Activated T-helper 1 cell treated with anti-CD3 and anti-CD28 coated beads, Interleukin-12 subunit alpha, Interleukin-12 subunit beta, Interleukin-2, Interleukin-4 antibody, amounts not matched to agents 30 ng/mL and 10 ng/mL and 1 ng/mL, durations not matched to agents 14 hours and 24 hours and 36 hours (primary cell): ENCODE measurements at regions not wholly inside any gene's neighbourhood (a gene's known extent, or its start where the extent isn't known, plus 50 kb on each side); places are given as distances from the start of the nearest gene placed in this dataset.

Experiments
- DNase-seq: peaks from one replicate; pipeline ENCODE4 v3.0.0; 2021; ENCODE audit warnings: low spot score
- H3K27ac Mint-ChIP-seq: one replicate; pipeline ENCODE4 v1.8.0; 2021; ENCODE audit warnings: mild to moderate bottlenecking, mixed read lengths
- H3K27me3 Mint-ChIP-seq: one replicate; pipeline ENCODE4 v1.8.0; 2022; ENCODE audit warnings: mild to moderate bottlenecking, moderate library complexity, mixed read lengths; ENCODE audit not compliant: insufficient read depth
- H3K36me3 Mint-ChIP-seq: one replicate; pipeline ENCODE4 v1.8.0; 2021; ENCODE audit warnings: low read depth, mixed read lengths
- H3K4me1 Mint-ChIP-seq: one replicate; pipeline ENCODE4 v1.8.0; 2021; ENCODE audit warnings: low read depth, mixed read lengths
- H3K4me3 Mint-ChIP-seq: one replicate; pipeline ENCODE4 v1.8.0; 2021; ENCODE audit warnings: mild to moderate bottlenecking, moderate library complexity, mixed read lengths
- H3K9me3 Mint-ChIP-seq: one replicate; pipeline ENCODE4 v1.8.0; 2021; ENCODE audit warnings: mixed read lengths
- intact Hi-C: fragments of 100-400 bp; cut with micrococcal nuclease; formaldehyde crosslinking; loops from one replicate; pipeline ENCODE4 v1.15.1; 2024

GRCh38 chr4:123838474-123838873 is 441.9 kb downstream of the SPRY1 start:
- H3K4me3 Mint-ChIP-seq, result no peak overlapping the region
- no peaks in the 10 kb centered on the region for H3K4me1 Mint-ChIP-seq

DNA sequence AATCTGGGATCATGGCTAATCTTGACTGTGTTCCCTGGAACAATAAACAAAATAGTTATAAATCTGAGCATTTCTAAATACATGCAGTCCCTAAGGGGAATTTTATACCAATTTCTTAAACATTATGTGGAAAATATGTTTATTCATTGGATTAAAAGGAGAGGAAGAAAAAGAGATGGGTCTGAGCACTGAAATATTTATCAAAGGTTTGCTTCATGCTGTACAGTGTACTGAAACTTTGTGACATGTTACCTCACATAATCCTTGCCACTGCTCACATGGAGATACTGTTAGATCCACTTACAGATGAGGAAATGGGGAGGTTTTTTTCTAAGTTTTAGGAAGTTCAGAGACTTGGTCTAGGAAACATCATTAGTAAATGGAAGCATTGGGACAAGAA is 443.6 kb downstream of the SPRY1 start:
- H3K36me3 Mint-ChIP-seq, result no peaks in the 10 kb centered on the region
- no peak for DNase-seq
- no peaks in the 10 kb centered on the region for H3K4me1 Mint-ChIP-seq
- intact Hi-C loops, result no loop called here
- no peaks in the 10 kb centered on the region for H3K9me3 Mint-ChIP-seq
- no peak overlapping the region for H3K4me3 Mint-ChIP-seq
- H3K27ac Mint-ChIP-seq, result no peak overlapping the region
- H3K27me3 Mint-ChIP-seq, result no peaks in the 10 kb centered on the region

More at GRCh38 chr4:123838474-123838873, 441.9 kb downstream of the SPRY1 start:
- DNase-seq, result no peak
- H3K27me3 Mint-ChIP-seq, result no peaks in the 10 kb centered on the region
- intact Hi-C loops, result no loop called here
- no peaks in the 10 kb centered on the region for H3K9me3 Mint-ChIP-seq
- H3K36me3 Mint-ChIP-seq, result no peaks in the 10 kb centered on the region
- H3K27ac Mint-ChIP-seq, result no peak overlapping the region

- Mint-ChIP-seq H3K27ac (no peak overlapping the region), H3K4me1 (no peaks in the 10 kb centered on the region), H3K4me3 (no peak overlapping the region), H3K27me3 (no peaks in the 10 kb centered on the region), H3K36me3 (no peaks in the 10 kb centered on the region), H3K9me3 (no peaks in the 10 kb centered on the region)
- intact Hi-C loops, result no loop called here
- DNase-seq, result no peak
These were observed 445.0 kb downstream of the SPRY1 start for GRCh38 chr4:123841447-123842121.

- H3K27ac Mint-ChIP-seq, result no peak overlapping the region
- H3K36me3 Mint-ChIP-seq, result no peaks in the 10 kb centered on the region
- no peaks in the 10 kb centered on the region for H3K27me3 Mint-ChIP-seq
- no peaks in the 10 kb centered on the region for H3K4me1 Mint-ChIP-seq
- H3K4me3 Mint-ChIP-seq, result no peak overlapping the region
- intact Hi-C loops, result no loop called here
- DNase-seq, result no peak
- H3K9me3 Mint-ChIP-seq, result no peaks in the 10 kb centered on the region
These were observed 446.5 kb downstream of the SPRY1 start for GRCh38 chr4:123843137-123843536.

DNA sequence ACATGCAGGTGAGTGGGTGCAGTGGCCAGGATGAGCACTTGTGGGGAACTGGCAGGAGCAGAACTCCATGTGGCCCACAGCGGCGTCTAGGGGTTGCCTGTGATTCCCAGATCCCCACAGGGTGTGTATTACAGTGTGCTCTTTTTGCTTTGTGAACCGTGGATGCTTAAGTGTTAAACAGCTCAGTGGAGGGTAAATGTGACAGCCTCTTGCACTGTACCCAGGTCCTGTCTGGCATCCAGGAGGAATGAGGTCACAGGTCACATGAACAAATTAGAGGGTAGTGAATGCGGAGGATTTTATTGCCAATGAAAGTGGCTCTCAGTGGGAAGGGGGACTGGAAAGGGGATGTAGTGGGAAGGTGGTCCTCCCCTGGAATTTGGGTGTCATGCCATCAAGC is 447.8 kb downstream of the SPRY1 start:
- DNase-seq, result no peak
- no peak overlapping the region for H3K27ac Mint-ChIP-seq
- no peaks in the 10 kb centered on the region for H3K36me3 Mint-ChIP-seq
- H3K4me3 Mint-ChIP-seq, result no peak overlapping the region
- no peaks in the 10 kb centered on the region for H3K4me1 Mint-ChIP-seq
- intact Hi-C loops, result no loop called here
- H3K9me3 Mint-ChIP-seq, result no peaks in the 10 kb centered on the region
- H3K27me3 Mint-ChIP-seq, result no peaks in the 10 kb centered on the region

- H3K27me3 Mint-ChIP-seq, result no peaks in the 10 kb centered on the region
- no peak for DNase-seq
- no peak overlapping the region for H3K4me3 Mint-ChIP-seq
- intact Hi-C loops, result no loop called here
- H3K4me1 Mint-ChIP-seq, result no peaks in the 10 kb centered on the region
- H3K9me3 Mint-ChIP-seq, result no peaks in the 10 kb centered on the region
- no peaks in the 10 kb centered on the region for H3K36me3 Mint-ChIP-seq
- H3K27ac Mint-ChIP-seq, result no peak overlapping the region
These were observed 449.5 kb downstream of the SPRY1 start for GRCh38 chr4:123846092-123846491.

DNA sequence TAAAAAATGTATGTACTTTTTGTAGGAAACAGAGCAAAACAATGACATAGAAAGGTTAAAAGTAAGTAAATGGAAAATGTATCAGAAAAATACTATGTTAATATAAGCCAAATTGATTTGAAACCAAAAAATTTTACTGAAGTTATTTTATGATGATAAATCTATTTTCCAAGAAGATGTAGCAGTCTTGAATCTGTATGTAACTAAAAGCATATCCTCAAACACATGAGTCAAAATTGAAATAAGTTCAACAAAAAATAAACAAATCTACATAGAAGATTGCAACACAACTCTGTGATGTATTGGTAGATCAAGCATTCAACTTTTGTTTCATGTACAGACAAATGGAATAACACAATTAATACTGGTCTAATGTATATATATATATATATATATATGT is 450.0 kb downstream of the SPRY1 start:
- Mint-ChIP-seq H3K27ac (no peak overlapping the region), H3K36me3 (no peaks in the 10 kb centered on the region), H3K4me3 (no peak overlapping the region), H3K9me3 (no peaks in the 10 kb centered on the region), H3K4me1 (no peaks in the 10 kb centered on the region), H3K27me3 (no peaks in the 10 kb centered on the region)
- DNase-seq, result no peak
- intact Hi-C loops, result no loop called here

DNA sequence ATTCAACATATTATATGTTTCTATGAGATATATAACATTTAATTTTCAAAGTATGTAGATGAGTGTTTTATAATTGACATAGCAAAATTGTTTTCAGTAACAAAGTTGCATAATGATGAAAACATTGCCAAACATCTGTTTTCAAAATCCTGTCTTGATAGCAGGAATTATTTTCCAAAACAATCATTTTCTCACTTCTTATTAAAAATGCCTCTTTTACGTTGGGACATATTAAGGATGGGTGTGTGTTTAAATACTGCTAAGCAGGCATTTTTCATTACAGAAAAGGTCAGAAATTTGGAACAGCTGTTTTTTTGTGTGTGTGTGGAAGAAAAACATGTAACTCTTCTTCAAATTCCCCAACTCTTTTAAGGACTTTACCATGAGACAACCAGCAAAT is 452.0 kb downstream of the SPRY1 start:
- no peak for DNase-seq
- no peaks in the 10 kb centered on the region for H3K4me1 Mint-ChIP-seq
- no peak overlapping the region for H3K27ac Mint-ChIP-seq
- H3K27me3 Mint-ChIP-seq, result no peaks in the 10 kb centered on the region
- intact Hi-C loops, result no loop called here
- H3K36me3 Mint-ChIP-seq, result no peaks in the 10 kb centered on the region
- H3K9me3 Mint-ChIP-seq, result no peaks in the 10 kb centered on the region
- H3K4me3 Mint-ChIP-seq, result no peak overlapping the region

- H3K27me3 Mint-ChIP-seq, result no peaks in the 10 kb centered on the region
- H3K4me1 Mint-ChIP-seq, result no peaks in the 10 kb centered on the region
- intact Hi-C loops, result no loop called here
- H3K4me3 Mint-ChIP-seq, result no peak overlapping the region
- no peaks in the 10 kb centered on the region for H3K9me3 Mint-ChIP-seq
- no peak overlapping the region for H3K27ac Mint-ChIP-seq
- DNase-seq, result no peak
- no peaks in the 10 kb centered on the region for H3K36me3 Mint-ChIP-seq
These were observed 452.9 kb downstream of the SPRY1 start for GRCh38 chr4:123849495-123849894.

- H3K27me3 Mint-ChIP-seq, result peaks cover 2% of the 10 kb centered on the region
- no peaks in the 10 kb centered on the region for H3K9me3 Mint-ChIP-seq
- DNase-seq, result no peak
- H3K4me1 Mint-ChIP-seq, result no peaks in the 10 kb centered on the region
- intact Hi-C loops, result no loop called here
- no peaks in the 10 kb centered on the region for H3K36me3 Mint-ChIP-seq
- H3K27ac Mint-ChIP-seq, result no peak overlapping the region
- no peak overlapping the region for H3K4me3 Mint-ChIP-seq
These were observed 454.9 kb downstream of the SPRY1 start for GRCh38 chr4:123851521-123851920.

GRCh38 chr4:123853651-123854050 is 457.1 kb downstream of the SPRY1 start:
- Mint-ChIP-seq H3K4me3 (no peak overlapping the region), H3K27ac (no peak overlapping the region), H3K36me3 (no peaks in the 10 kb centered on the region), H3K9me3 (no peaks in the 10 kb centered on the region), H3K4me1 (no peaks in the 10 kb centered on the region), H3K27me3 (peaks cover 2% of the 10 kb centered on the region)
- intact Hi-C loops, result no loop called here
- no peak for DNase-seq

GRCh38 chr4:123856689-123857545 is 460.3 kb downstream of the SPRY1 start:
- Mint-ChIP-seq H3K36me3 (no peaks in the 10 kb centered on the region), H3K4me3 (no peak overlapping the region), H3K9me3 (no peaks in the 10 kb centered on the region), H3K27me3 (peaks cover 3% of the 10 kb centered on the region), H3K27ac (no peak overlapping the region), H3K4me1 (no peaks in the 10 kb centered on the region)
- intact Hi-C loops, result no loop called here
- no peak for DNase-seq

DNA sequence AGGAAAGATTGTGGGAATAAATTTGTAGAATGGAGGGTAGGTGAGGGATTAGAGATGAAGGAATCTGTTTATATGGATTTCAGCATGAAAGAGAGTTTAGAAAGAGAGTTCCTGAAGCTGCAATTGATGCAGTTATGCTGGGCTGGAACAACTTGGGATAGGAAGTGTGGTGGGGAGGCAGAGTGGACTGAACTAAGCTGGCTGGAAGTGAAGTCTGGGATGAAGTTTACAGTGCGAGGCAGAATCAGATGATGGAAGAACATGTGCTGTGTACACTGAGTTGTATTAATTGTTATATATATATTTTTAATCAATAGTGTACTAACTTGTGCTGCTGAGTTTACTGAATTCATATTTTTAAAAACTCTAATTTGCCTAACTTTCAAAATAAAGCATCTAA is 461.9 kb downstream of the SPRY1 start:
- no peak for DNase-seq
- Mint-ChIP-seq H3K36me3 (no peaks in the 10 kb centered on the region), H3K27ac (no peak overlapping the region), H3K4me1 (no peaks in the 10 kb centered on the region), H3K27me3 (peaks cover 3% of the 10 kb centered on the region), H3K4me3 (no peak overlapping the region), H3K9me3 (no peaks in the 10 kb centered on the region)
- intact Hi-C loops, result no loop called here
